ENCODE measurements at regions not wholly inside any gene's neighbourhood (a gene's known extent, or its start where the extent isn't known, plus 50 kb on each side); places are given as distances from the start of the nearest gene placed in this dataset.

DNA sequence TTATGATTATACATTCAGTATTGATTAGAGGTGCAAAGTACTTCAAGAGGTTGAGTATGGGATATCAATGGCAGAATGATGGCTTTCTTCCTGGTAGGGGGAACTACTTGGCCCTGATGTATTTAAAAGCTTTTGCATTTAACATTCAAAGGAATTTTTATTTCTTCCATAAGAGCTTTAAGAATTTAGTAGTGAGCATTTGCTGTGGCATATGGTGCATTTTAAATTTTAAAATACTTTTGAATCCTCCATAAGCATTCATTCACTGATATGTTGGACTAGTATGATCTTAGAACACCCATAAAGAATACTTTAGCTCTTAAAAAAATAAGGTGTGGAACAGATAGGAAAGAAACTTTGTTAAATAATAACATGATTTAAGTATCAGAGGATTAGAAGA is 191.9 kb upstream of the PPP1R3A start:
- TF ChIP-seq POLR2A (IDR thresholded peaks at IDR 0.05) (no peak), POLR2AphosphoS5 (IDR thresholded peaks at IDR 0.05) (no peak)
- TF ChIP-seq, protein P1, sequence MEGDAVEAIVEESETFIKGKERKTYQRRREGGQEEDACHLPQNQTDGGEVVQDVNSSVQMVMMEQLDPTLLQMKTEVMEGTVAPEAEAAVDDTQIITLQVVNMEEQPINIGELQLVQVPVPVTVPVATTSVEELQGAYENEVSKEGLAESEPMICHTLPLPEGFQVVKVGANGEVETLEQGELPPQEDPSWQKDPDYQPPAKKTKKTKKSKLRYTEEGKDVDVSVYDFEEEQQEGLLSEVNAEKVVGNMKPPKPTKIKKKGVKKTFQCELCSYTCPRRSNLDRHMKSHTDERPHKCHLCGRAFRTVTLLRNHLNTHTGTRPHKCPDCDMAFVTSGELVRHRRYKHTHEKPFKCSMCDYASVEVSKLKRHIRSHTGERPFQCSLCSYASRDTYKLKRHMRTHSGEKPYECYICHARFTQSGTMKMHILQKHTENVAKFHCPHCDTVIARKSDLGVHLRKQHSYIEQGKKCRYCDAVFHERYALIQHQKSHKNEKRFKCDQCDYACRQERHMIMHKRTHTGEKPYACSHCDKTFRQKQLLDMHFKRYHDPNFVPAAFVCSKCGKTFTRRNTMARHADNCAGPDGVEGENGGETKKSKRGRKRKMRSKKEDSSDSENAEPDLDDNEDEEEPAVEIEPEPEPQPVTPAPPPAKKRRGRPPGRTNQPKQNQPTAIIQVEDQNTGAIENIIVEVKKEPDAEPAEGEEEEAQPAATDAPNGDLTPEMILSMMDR (IDR thresholded peaks at IDR 0.05), result no peak
